ENCODE measurements at regions not wholly inside any gene's neighbourhood (a gene's known extent, or its start where the extent isn't known, plus 50 kb on each side); places are given as distances from the start of the nearest gene placed in this dataset.

DNA sequence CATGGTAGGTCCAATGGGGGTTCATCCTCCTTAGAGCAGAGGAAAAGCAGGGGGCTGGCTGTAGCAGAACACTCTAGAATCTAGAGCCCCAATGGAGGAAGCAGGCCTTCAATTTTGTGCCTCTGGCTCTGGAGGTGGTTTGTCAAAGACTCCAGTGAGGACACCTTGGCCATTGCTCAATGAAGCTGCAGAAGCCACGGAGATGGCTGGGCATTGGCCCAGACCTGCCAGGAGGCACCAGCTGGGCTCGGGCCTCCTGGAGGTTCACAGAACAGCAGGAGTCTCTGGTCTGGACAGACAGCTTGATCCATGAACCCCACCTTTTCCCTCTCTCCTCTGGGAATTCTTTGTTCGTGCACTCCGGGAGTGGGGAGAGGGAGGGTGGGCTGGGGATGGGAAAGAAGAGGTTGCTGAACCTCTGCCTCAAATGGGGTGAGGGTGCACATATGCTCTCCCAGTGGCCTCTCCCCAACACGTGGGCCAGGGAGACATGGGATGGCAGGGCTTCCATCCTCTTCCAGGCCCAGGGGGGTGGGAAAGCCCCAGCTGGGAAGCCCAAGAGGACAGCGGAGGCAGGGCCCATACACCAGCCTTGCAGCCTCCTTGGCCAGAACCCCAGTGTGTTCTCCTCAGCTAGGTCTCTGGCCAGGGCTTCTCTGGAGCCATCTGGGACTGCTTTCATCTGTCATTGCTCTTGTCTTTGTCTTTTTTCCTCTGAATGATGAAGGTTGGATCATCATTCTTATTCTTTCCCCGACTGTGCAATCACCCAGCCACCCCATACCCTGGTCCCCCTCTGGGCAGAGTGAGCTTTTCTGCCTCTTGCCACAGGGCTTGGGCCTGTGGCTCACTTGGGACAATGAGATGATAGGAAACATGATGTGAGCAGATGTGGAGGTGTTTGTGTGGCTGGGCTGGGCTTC, 1019.4 kb downstream of the BRD1 start:
- no peak for DNase-seq

- DNase-seq, result no peak
Observed at GRCh38 chr22:48807155-48807554, 1020.5 kb downstream of the BRD1 start.

DNA sequence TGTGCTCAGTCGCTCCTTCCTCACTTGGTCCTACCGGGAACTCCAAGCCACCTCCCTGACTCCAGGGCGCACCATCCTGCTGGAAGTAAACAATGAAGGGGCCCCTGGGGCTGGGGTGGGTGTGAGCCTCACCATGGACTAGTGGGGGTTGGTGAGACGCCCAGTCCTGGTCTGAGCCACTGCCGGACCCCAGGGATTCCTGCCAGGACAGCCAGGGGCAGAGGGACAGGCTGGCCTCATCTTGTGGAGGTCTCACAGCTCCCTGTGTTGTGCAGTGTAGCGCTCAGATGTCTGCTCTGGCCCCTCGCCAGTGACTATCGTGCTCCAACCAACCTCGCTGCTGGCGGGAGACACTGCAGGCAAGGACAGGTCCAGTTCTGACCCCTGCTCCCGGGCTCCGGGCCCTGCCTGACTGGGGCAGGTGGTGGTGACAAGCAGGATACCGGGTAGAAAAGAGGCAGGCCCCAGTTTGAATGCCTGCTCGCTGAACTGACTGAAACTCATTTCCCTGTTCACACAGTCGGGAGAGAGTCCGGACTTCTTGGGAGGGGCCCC, 1021.4 kb downstream of the BRD1 start:
- DNase-seq, result no peak

- DNase-seq, result no peak
Observed at GRCh38 chr22:48805516-48805915, 1022.2 kb downstream of the BRD1 start.

- DNase-seq, result no peak
Observed at GRCh38 chr22:48804811-48805301, 1022.8 kb downstream of the BRD1 start.

- DNase-seq, result no peak
Observed at GRCh38 chr22:48803948-48804810, 1023.5 kb downstream of the BRD1 start.

DNA sequence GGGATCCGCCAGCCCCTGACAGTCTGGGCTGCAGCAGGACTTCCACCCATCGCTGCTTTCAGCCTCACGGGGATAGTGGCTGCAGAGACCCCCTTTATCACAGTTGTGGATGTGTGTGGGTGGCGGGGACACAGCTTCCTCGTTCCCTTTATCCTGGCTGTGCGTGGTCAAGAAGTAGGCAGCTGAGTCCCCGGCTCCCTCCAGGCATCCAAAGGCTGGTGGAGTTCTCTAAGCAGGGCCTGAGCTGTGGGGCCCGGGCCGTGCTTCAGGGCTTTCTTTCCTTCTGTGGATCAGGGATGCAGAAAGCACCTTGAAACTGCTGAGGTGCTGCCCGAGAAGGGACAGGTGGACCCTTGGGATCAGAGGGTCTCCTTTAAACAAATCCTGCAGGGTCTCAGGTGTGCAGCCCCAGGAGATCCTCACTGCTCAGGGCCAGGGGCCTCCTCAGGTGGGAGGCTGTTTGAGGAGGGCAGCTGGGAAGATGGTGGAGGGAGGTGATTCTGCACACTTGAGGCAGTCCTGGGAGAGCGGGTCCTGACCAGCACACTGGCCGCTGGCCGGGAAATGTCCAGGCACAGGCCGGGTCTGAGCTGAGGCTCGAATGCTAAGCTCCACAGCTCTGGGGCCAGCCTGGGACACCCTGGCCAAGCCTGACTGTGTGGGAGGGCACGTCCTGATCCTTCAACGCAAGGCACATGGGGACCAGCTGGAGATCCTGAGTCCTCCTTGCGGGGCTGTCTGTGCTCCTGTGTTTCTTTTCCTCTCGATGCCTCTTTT, 1024.3 kb downstream of the BRD1 start:
- no peak for DNase-seq

DNA sequence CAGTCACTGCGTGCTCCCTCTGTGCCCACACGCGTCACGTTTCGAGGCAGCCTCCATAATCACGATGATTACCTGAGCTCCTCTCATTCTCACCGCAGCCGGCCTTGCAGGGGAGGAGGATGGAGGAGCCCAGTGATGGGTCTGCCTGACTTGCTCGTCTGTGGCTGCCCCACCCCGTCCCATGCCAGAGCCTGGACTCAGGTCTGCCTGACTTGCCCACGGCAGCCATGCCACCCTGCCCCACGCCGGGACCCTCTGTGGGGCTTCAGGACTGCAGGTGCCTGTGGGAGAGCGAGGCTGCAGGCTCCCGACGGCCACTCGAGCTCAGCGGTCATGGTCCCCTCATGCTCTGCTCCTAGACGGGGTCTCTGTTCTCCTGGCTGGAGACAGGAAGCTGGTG, 1025.1 kb downstream of the BRD1 start:
- no peak for DNase-seq

- no peak for DNase-seq
Observed at GRCh38 chr22:48800886-48801607, 1026.6 kb downstream of the BRD1 start.

DNA sequence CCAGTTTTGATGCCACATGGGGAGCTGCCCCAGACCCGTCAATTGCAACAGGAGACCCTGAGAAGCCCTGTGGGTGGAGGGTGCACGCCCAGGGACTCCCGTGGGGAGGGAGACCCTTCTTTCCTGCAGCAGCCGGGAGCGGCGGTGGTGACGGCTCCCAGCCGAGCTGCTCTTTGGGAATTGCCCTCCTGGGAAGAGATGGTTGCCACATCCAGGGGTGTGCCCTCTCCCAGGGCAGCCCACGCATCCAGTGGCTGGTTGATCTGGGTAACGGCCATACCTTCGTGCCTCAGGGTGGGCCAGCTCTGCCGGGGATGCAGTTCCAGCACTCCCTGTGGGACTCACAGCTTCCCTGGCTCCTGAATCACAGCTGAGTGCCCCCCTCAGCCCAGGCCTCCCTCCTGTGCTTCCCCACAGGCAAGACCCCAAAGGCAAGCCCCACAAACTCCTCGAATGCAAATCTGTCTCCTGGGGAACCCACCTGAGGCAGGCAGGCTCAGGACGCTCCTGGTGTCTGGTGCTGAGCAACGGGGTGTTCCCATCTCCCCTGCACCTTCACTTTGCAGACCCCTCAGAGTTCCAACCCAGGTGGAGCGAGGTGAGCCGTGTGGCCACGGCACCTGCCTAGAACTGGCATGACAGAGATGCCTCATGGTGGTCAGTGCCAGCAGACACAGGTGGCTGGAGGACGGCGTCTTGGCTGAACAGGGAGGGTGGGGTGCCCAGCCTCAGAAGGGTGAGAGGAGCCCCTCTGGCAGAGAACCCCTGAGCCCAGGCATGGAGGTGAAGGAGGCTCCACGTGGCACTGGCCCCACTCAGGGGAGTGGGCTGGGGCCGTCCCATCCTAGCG, 1027.4 kb downstream of the BRD1 start:
- DNase-seq, result no peak

DNA sequence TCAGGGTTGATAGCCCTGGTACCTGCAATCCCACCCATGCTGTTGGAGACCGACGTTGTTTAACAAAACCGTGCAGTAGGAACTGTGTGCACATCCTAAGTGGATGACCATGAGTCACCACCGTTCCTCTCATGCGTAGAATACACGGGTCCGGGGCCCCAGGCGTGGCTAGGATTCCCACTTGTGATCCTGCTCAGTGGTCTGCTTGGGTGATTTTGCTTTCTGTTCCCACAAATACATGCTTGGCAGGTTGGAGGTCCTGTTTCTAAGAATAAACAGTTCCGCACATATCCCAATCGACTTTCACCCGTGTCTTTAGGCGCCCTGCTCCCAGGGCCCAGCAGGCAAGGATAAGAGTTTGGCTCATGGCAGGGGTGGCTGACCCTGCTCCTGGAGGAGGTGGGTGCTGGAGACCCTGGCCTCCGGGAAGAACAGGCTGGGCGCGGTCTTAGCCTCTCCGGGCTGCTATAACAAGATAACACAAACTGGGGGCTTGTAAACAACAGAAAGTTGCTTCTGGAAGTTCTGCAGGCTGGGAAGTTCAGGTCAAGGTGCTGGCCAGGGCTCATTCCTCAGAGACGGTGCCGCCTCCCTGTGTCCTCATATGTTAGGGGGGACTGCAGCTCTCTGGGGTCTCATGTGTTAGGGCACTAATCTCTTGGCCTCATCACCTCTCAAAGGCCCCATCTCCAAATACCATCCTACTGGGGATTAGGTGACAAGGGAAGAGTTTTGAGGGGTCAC, 1028.3 kb downstream of the BRD1 start:
- no peak for DNase-seq

DNA sequence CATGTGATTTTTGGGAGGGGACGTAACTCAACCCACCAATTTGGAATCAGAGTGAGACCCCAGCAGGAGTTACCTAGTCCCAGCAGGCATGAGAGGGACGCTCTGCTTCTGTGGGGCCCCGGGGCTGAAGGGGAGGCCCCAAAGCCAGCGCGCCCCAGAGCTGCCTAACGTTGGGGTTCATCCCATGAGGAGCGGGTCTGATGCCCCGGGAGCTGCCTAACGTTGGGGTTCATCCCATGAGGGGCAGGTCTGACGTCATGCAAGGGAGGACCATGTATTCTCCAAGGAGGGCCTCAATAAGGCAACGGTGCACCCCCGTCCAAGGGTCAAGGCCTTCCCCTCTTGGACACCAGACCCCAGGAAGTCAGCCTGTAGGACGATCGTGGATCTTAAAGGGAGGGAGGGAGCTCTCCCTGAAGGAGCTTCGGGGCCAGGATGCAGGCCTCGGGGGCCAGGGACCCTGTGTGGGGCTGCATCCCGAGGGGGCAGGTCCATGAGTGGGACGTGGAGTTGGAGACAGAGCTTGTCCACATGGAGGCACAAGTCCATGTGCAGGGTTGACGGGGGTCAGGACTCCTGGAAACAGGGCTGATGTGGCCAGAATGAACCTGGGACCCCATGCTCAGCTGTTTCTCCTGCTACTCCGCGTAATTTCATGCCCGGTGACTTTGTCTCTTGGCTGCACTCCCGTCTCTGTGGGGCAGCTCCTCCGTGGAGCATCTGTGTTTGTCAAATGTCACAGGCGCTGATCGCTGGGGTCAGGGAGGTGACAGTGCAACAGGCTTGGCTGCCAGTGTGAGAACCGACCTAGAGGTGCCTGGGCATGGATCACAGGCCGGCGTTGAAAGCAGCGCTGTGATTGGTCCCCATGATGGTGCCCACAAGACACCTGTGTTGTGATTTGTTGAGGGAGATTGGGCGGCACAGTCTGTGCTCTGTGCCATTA, 1029.1 kb downstream of the BRD1 start:
- no peak for DNase-seq

DNA sequence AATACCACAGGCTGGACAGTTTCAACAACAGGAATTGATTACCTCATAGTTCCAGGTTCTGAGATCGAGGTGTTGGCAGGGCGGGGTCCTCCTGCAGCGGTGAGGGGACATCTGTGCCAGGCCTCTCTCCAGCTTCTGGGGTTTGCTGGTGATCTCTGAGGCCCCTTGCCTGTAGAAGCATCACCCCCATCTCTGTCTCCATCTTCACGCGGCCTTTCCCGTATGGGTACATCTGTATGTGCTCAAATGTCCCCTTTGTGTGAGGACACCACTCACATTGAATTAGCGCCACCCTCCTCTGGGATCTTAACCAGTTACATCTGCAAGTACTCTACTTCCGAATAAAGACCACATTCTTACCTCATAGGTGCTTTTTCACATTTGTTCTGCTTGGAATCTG, 1029.9 kb downstream of the BRD1 start:
- DNase-seq, result no peak

GRCh38 chr22:48796310-48797015, 1031.2 kb downstream of the BRD1 start:
- no peak for DNase-seq

DNA sequence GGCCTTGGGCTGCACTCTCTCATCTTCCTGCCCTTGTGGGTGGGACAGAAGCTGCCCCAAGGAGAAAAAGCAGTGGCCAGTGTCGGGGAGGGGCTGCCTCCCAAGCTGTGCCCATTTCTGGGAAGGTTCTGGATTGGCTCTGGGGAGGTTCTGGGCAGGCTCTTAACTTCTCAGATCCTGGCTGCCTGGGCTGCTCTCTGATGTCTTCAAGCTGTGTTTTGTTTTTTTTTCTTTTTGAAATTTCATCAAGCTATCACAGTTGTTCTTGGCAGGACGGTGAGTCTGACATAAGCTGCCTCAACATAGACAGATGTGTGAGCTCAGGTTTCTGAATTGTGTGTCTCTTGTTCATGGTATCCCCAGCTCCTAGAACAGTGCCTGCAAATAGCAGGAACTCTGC, 1032.0 kb downstream of the BRD1 start:
- no peak for DNase-seq

- no peak for DNase-seq
Observed at GRCh38 chr22:48794906-48795305, 1032.8 kb downstream of the BRD1 start.

DNA sequence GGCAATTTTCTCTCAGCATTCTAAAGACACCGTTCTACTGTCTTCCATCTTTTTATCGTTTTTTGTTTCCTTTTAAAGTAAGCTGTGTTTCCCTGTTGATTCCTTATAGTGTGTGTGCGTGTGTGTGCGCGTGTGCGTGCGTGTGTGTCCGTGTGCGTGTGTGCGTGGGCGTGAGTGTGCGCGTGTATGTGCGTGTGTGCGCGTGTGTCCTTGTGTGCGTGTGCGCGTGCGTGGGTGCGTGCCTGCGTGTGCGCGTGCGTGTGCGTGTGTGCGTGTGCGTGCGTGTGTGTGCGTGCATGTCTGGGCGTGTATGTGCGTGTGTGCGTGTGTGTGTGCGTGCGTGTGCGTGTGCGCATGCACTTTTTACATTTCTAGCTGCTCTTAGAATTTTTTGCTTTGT, 1033.7 kb downstream of the BRD1 start:
- no peak for DNase-seq

DNA sequence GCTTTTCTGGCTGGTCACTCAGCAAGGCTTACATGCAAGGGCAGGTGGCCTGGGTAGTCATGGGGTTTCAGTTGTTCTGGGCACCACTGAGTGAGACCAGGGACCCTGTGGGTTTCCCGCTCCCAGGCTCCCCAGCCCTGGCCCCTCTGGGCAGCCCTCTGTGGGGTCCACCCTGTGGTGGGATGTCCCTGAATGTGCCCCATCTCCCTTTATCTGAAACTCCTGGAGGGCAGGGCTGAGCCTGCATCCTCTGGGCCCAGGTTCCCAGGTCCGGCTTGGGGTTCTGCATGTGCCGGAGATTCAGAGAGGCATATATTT, 1041.0 kb downstream of the BRD1 start:
- DNase-seq, result no peak

All from activated T-cell treated with anti-CD3 and anti-CD28 coated beads, Interleukin-2, amount 50 U/mL, for 48 hours (primary cell).